Gastroesophageal sphincter (tissue), 4 donors: ENCODE measurements at regions not wholly inside any gene's neighbourhood (a gene's known extent, or its start where the extent isn't known, plus 50 kb on each side); places are given as distances from the start of the nearest gene placed in this dataset.

Experiments used
- ATAC-seq: fragments of 150-250 bp; one replicate; pipeline ENCODE4 v1.9.1; 2016; ENCODE audit warnings: mild to moderate bottlenecking, moderate library complexity
- H3K27ac ChIP-seq, 4 donors: fragments of 200-600 bp; sonication (generic) in 3 of 4; 1 replicate in 3 of 4; 2 replicates in 1 of 4; pipeline ENCODE4 v1.5.1; 2016 to 2019
- H3K27me3 ChIP-seq: fragments of 200-600 bp; sonication (generic); one replicate; pipeline ENCODE4 v1.5.1; 2019
- H3K36me3 ChIP-seq, 2 donors: fragments of 200-600 bp; sonication (generic); one replicate each; pipeline ENCODE4 v1.5.1; 2019; ENCODE audit warnings: control low read depth in 1 of 2
- H3K4me1 ChIP-seq, 3 donors: fragments of 200-600 bp; sonication (generic); 1 replicate in 2 of 3; 2 replicates in 1 of 3; pipeline ENCODE4 v1.5.1; 2016 to 2019; ENCODE audit warnings: control low read depth in 2 of 3
- H3K4me3 ChIP-seq, 2 donors: fragments of 200-600 bp; sonication (generic); one replicate each; pipeline ENCODE4 v1.5.1; 2019; ENCODE audit warnings: mild to moderate bottlenecking in 1 of 2, moderate library complexity in 1 of 2
- H3K9me3 ChIP-seq, 3 donors: fragments of 200-600 bp; sonication (generic); one replicate each; pipeline ENCODE4 v1.5.1; 2017 to 2019; ENCODE audit warnings: control low read depth in 2 of 3
- EP300 ChIP-seq: sonication (generic); formaldehyde crosslinking; IDR thresholded peaks from one replicate; pipeline ENCODE4 v1.6.1; 2017; ENCODE audit warnings: antibody characterized with exemption, mild to moderate bottlenecking
- POLR2A ChIP-seq, 2 donors: fragments of 450-650 bp; IDR thresholded peaks; one replicate each; pipeline ENCODE4 v1.6.1; 2017; ENCODE audit warnings: antibody characterized with exemption in 2 of 2, mild to moderate bottlenecking in 2 of 2, moderate library complexity in 1 of 2
- POLR2AphosphoS5 ChIP-seq: sonication (generic); formaldehyde crosslinking; IDR thresholded peaks from one replicate; pipeline ENCODE4 v1.6.1; 2017; ENCODE audit warnings: antibody characterized with exemption
- WGBS, 2 donors: methylation state at CpG; one replicate each; pipeline ENCODE4 v1.1.5; 2018; ENCODE audit warnings: low coverage in 1 of 2; 5-methylcytosine and 5-hydroxymethylcytosine counted together
- TF ChIP-seq, protein P1 (sequence below), 4 experiments: fragments of 200-600 bp in 2 of 4; fragments of 450-650 bp in 2 of 4; sonication (generic) in 1 of 4; IDR thresholded peaks; one replicate each; pipeline ENCODE4 v1.5.1; 2017 to 2019; ENCODE audit warnings: antibody characterized with exemption in 4 of 4, mild to moderate bottlenecking in 2 of 4, moderate library complexity in 2 of 4

DNA sequence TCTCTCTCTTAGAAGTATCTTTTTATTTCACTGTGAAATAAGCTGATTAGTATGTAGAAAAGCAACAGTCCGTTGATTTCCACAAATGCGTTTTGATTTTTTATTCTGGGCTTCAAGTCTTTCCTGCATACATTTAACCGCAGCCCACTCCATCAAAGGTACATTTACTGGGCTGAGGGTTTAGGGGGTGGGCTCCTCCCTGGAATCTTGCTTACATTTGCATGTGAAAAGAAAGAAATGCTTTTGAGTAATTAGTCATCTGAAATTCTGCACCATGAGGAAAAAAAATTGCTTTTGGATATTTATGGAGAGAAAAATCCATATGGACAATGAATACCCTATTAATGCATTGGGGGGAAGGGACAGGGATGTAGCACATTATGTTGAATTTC lies 178.3 kb upstream of the MCHR2 start:
- TF ChIP-seq POLR2A (IDR thresholded peaks at IDR 0.05) (no peak), POLR2AphosphoS5 (no peak), EP300 (no peak)
- TF ChIP-seq, protein P1, sequence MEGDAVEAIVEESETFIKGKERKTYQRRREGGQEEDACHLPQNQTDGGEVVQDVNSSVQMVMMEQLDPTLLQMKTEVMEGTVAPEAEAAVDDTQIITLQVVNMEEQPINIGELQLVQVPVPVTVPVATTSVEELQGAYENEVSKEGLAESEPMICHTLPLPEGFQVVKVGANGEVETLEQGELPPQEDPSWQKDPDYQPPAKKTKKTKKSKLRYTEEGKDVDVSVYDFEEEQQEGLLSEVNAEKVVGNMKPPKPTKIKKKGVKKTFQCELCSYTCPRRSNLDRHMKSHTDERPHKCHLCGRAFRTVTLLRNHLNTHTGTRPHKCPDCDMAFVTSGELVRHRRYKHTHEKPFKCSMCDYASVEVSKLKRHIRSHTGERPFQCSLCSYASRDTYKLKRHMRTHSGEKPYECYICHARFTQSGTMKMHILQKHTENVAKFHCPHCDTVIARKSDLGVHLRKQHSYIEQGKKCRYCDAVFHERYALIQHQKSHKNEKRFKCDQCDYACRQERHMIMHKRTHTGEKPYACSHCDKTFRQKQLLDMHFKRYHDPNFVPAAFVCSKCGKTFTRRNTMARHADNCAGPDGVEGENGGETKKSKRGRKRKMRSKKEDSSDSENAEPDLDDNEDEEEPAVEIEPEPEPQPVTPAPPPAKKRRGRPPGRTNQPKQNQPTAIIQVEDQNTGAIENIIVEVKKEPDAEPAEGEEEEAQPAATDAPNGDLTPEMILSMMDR (IDR thresholded peaks at IDR 0.05) = no peak
- H3K4me1 ChIP-seq = peaks cover 0 to 17% (median 0%) of the 10 kb centered on the region in 3 donors
- 82 to 94% methylated on average over 3 of the region's 3 CpGs for WGBS, 2 donors
- no peak overlapping the region for H3K27ac ChIP-seq
- H3K27me3 ChIP-seq = peaks cover 4% of the 10 kb centered on the region
- H3K4me3 ChIP-seq = no peak overlapping the region
- no peak for ATAC-seq
- H3K9me3 ChIP-seq = no peaks in the 10 kb centered on the region
- no peaks in the 10 kb centered on the region for H3K36me3 ChIP-seq

- Histone ChIP-seq H3K27ac (no peak overlapping the region), H3K4me3 (no peak overlapping the region), H3K36me3 (no peaks in the 10 kb centered on the region), H3K27me3 (peaks cover 4% of the 10 kb centered on the region), H3K9me3 (no peaks in the 10 kb centered on the region), H3K4me1 (peaks cover 0 to 14% (median 0%) of the 10 kb centered on the region in 3 donors)
- WGBS, 2 donors = 65 to 70% methylated on average over 4 of the region's 4 CpGs
- no peak for ATAC-seq
- TF ChIP-seq POLR2AphosphoS5 (no peak), EP300 (no peak), POLR2A (IDR thresholded peaks at IDR 0.05) (no peak)
- TF ChIP-seq, protein P1 (IDR thresholded peaks at IDR 0.05) = no peak
These were observed 177.7 kb upstream of the MCHR2 start for GRCh38 chr6:100171533-100172321.

GRCh38 chr6:100168148-100168547 lies 174.1 kb upstream of the MCHR2 start:
- no peaks in the 10 kb centered on the region for H3K36me3 ChIP-seq
- H3K4me3 ChIP-seq = no peak overlapping the region
- no peaks in the 10 kb centered on the region for H3K9me3 ChIP-seq
- no peak for TF ChIP-seq POLR2A (IDR thresholded peaks at IDR 0.05)
- TF ChIP-seq EP300 = no peak
- no peak overlapping the region for H3K27ac ChIP-seq
- H3K4me1 ChIP-seq = no peaks in the 10 kb centered on the region
- WGBS, 2 donors = 29 to 39% methylated on average over 3 of the region's 3 CpGs
- H3K27me3 ChIP-seq = peaks cover 4% of the 10 kb centered on the region
- ATAC-seq = no peak

GRCh38 chr6:100167585-100167984 lies 173.6 kb upstream of the MCHR2 start:
- no peak for ATAC-seq
- no peak for TF ChIP-seq EP300
- TF ChIP-seq POLR2A (IDR thresholded peaks at IDR 0.05) = no peak
- TF ChIP-seq POLR2AphosphoS5 = no peak
- TF ChIP-seq, protein P1 (IDR thresholded peaks at IDR 0.05) = no peak
- WGBS, 2 donors = 13 to 19% methylated on average over 4 of the region's 4 CpGs
- Histone ChIP-seq H3K27ac (no peak overlapping the region), H3K4me3 (no peak overlapping the region), H3K27me3 (peaks cover 10% of the 10 kb centered on the region), H3K36me3 (no peaks in the 10 kb centered on the region), H3K9me3 (no peaks in the 10 kb centered on the region), H3K4me1 (no peaks in the 10 kb centered on the region)

GRCh38 chr6:100166956-100167355 lies 172.9 kb upstream of the MCHR2 start:
- no peak overlapping the region for H3K27ac ChIP-seq
- no peaks in the 10 kb centered on the region for H3K36me3 ChIP-seq
- H3K4me1 ChIP-seq = no peaks in the 10 kb centered on the region
- no peak for TF ChIP-seq POLR2AphosphoS5
- TF ChIP-seq, protein P1 (IDR thresholded peaks at IDR 0.05) = no peak
- TF ChIP-seq EP300 = no peak
- no peak for TF ChIP-seq POLR2A (IDR thresholded peaks at IDR 0.05)
- no peak overlapping the region for H3K4me3 ChIP-seq
- no peak for ATAC-seq
- 14 to 29% methylated on average over 2 of the region's 2 CpGs for WGBS, 2 donors
- H3K27me3 ChIP-seq = peaks cover 6% of the 10 kb centered on the region
- H3K9me3 ChIP-seq = no peaks in the 10 kb centered on the region
